Hepatic stellate cell (primary cell): ENCODE measurements at regions not wholly inside any gene's neighbourhood (a gene's known extent, or its start where the extent isn't known, plus 50 kb on each side); places are given as distances from the start of the nearest gene placed in this dataset.

Experiments used
- DNase-seq: peaks from one replicate; pipeline ENCODE4 v3.0.0; 2011; ENCODE audit warnings: low spot score

- DNase-seq: no peak
Measured at GRCh38 chr2:129757366-129757914, 222.0 kb upstream of the RAB6C start.

- DNase-seq: no peak
Measured at GRCh38 chr2:129757915-129758783, 221.3 kb upstream of the RAB6C start.

- no peak for DNase-seq
Measured at GRCh38 chr2:129758784-129759471, 220.5 kb upstream of the RAB6C start.

- no peak for DNase-seq
Measured at GRCh38 chr2:129759472-129760010, 219.9 kb upstream of the RAB6C start.

- no peak for DNase-seq
Measured at GRCh38 chr2:129760669-129761068, 218.8 kb upstream of the RAB6C start.

- DNase-seq: no peak
Measured at GRCh38 chr2:129761569-129762021, 217.9 kb upstream of the RAB6C start.

GRCh38 chr2:129762386-129763189 lies 216.9 kb upstream of the RAB6C start:
- no peak for DNase-seq

GRCh38 chr2:129763190-129763846 lies 216.1 kb upstream of the RAB6C start:
- DNase-seq: no peak

- DNase-seq: no peak
Measured at GRCh38 chr2:129763966-129764365, 215.5 kb upstream of the RAB6C start.

GRCh38 chr2:129764376-129765325 lies 214.8 kb upstream of the RAB6C start:
- DNase-seq: no peak

GRCh38 chr2:129765326-129765677 lies 214.2 kb upstream of the RAB6C start:
- DNase-seq: no peak

GRCh38 chr2:129765678-129766351 lies 213.7 kb upstream of the RAB6C start:
- no peak for DNase-seq

- no peak for DNase-seq
Measured at GRCh38 chr2:129766374-129766993, 213.0 kb upstream of the RAB6C start.

- no peak for DNase-seq
Measured at GRCh38 chr2:129767346-129768035, 212.0 kb upstream of the RAB6C start.

GRCh38 chr2:129768036-129768386 lies 211.5 kb upstream of the RAB6C start:
- DNase-seq: no peak

- no peak for DNase-seq
Measured at GRCh38 chr2:129768485-129769184, 210.8 kb upstream of the RAB6C start.

- DNase-seq: no peak
Measured at GRCh38 chr2:129769185-129769991, 210.1 kb upstream of the RAB6C start.
